ENCODE measurements at regions not wholly inside any gene's neighbourhood (a gene's known extent, or its start where the extent isn't known, plus 50 kb on each side); places are given as distances from the start of the nearest gene placed in this dataset.
"Not testable (repeated sequence)": the region's sequence is repeated elsewhere in the genome, so short reads cannot be mapped to it uniquely, and the experiment has no call there.

- H3K56ac ChIP-seq (ENCODE audit: extremely low read depth, insufficient read depth, low read length); H4K5ac ChIP-seq (ENCODE audit: low read depth, low read length); dilution Hi-C loops (cut with HindIII; ENCODE audit: low sequenced_read_pairs, unreplicated experiment); ATAC-seq (ENCODE audit: low read depth); H2BK120ac ChIP-seq (ENCODE audit: low read depth, low read length); H3K4me3 ChIP-seq (ENCODE audit: insufficient read depth, low read depth, low read length); H3K4ac ChIP-seq (ENCODE audit: low read depth, low read length); H3K79me1 ChIP-seq (ENCODE audit: low read depth in 1 of 2, low read length in 2 of 2); H3K9ac ChIP-seq (ENCODE audit: low read depth, low read length); H2BK20ac ChIP-seq (ENCODE audit: low read depth, low read length); CTCF ChIA-PET; H3K9me3 ChIP-seq (ENCODE audit: control insufficient read depth, insufficient read depth, low read length); H2AFZ ChIP-seq (replicated peaks; ENCODE audit: low read length, poor library complexity); POLR2A ChIA-PET (ENCODE audit: unreplicated experiment); H3K27ac ChIP-seq (ENCODE audit: insufficient read depth, low read length); H3K4me1 ChIP-seq (ENCODE audit: control insufficient read depth, insufficient read depth, low read length); H3K23ac ChIP-seq (ENCODE audit: low read depth, low read length); H2AK5ac ChIP-seq (ENCODE audit: low read depth, low read length); H3K9me1 ChIP-seq (ENCODE audit: insufficient read depth, low read length); H4K20me1 ChIP-seq (ENCODE audit: insufficient read depth, low read length); H3K27me3 ChIP-seq (ENCODE audit: control insufficient read depth, insufficient read depth, low read length); H2BK15ac ChIP-seq (ENCODE audit: low read depth, low read length); H4K91ac ChIP-seq (ENCODE audit: insufficient read depth, low read depth, low read length); DNase-seq; in situ Hi-C loops (cut with MboI; ENCODE audit: low sequenced_read_pairs); H3K14ac ChIP-seq (replicated peaks; ENCODE audit: low read depth, low read length); intact Hi-C loops (cut with micrococcal nuclease); BruUV-seq (replicated peaks); H2BK5ac ChIP-seq (ENCODE audit: low read depth, low read length, poor library complexity, severe bottlenecking); H4K8ac ChIP-seq (ENCODE audit: low read depth in 2 of 2, low read length in 2 of 2); H3K4me2 ChIP-seq (ENCODE audit: low read depth, low read length); H2AK9ac ChIP-seq (replicated peaks; ENCODE audit: low read depth, low read length, poor library complexity); H3K36me3 ChIP-seq (ENCODE audit: control insufficient read depth, insufficient read depth, low read length); H3K18ac ChIP-seq (ENCODE audit: low read depth, low read length): not testable (repeated sequence)
- no CpG with 5 or more reads among the region's 4 CpGs for WGBS, 2 experiments (ENCODE audit: extremely low coverage in 2 of 2, insufficient read length in 1 of 2)
Measured at GRCh38 chr12:30520285-30520684, 175.4 kb downstream of the IPO8 start.
